Muscle of leg (tissue), 3 donors: ENCODE measurements at regions not wholly inside any gene's neighbourhood (a gene's known extent, or its start where the extent isn't known, plus 50 kb on each side); places are given as distances from the start of the nearest gene placed in this dataset.

Experiments
- DNase-seq: peaks from one replicate; pipeline ENCODE4 v3.0.0; 2013
- H3K27ac ChIP-seq: one replicate; pipeline ENCODE4 v1.5.1; 2013; ENCODE audit warnings: mild to moderate bottlenecking, low read length, control low read depth
- H3K27me3 ChIP-seq: one replicate; pipeline ENCODE4 v1.6.1; 2013; ENCODE audit warnings: low read length; ENCODE audit not compliant: control insufficient read depth, insufficient read depth
- H3K36me3 ChIP-seq: one replicate; pipeline ENCODE4 v1.6.1; 2013; ENCODE audit warnings: low read length; ENCODE audit not compliant: control insufficient read depth, insufficient read depth
- H3K4me1 ChIP-seq: one replicate; pipeline ENCODE4 v1.6.1; 2013; ENCODE audit warnings: low read length; ENCODE audit not compliant: control insufficient read depth, insufficient read depth
- H3K4me3 ChIP-seq: one replicate; pipeline ENCODE4 v1.5.1; 2013; ENCODE audit warnings: low read length, control low read depth
- H3K9me3 ChIP-seq: replicated peaks from 2 replicates; pipeline ENCODE4 v1.6.1; 2013; ENCODE audit warnings: low read depth, low read length; ENCODE audit not compliant: control insufficient read depth
- WGBS: methylation state at CpG from one replicate; pipeline ENCODE4 v1.1.5; 2013; ENCODE audit warnings: missing lambda C conversion rate; ENCODE audit not compliant: insufficient coverage; 5-methylcytosine and 5-hydroxymethylcytosine counted together

DNA sequence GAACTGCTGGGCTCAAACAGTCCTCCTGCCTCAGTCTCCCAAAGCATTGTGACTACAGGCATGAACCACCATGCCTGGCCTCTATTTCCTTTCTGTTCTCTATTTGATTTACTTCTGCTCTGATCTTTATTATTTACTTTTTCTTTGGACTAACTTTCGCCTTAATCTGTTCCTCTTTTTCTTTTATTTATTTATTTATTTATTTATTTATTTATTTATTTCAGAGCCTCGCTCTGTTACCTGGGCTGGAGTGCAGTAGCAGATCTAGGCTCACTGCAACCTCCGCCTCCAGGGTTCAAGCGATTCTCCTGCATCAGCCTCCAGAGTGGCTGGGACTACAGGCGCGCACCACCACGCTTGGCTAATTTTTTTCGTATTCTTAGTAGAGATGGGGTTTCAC is 1158.3 kb upstream of the GOT2 start:
- no peak for DNase-seq
- WGBS = 100% methylated on average over 1 of the region's 8 CpGs
- no peaks in the 10 kb centered on the region for H3K4me1 ChIP-seq
- no peak overlapping the region for H3K4me3 ChIP-seq
- no peaks in the 10 kb centered on the region for H3K27me3 ChIP-seq
- no peaks in the 10 kb centered on the region for H3K36me3 ChIP-seq
- H3K9me3 ChIP-seq = no peaks in the 10 kb centered on the region
- H3K27ac ChIP-seq = no peak overlapping the region

DNA sequence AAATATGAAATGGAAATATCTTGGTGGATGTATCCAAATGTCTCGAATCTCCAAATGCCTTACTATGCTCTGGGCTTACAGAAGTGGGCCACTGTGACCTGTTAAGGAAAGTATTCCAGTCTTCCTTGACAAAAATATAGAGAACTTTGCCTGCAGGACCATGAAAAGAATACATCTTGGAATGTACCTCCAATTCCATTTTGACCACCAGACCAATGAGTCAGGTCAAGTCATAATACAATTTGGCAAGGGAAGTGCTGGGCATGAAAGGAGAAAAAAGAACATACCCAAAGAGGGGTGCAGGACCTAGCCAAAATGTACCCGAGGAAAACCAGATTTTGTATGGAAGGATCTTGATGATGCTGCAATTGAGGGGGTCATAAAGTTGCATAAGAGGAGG is 1153.7 kb upstream of the GOT2 start:
- no peaks in the 10 kb centered on the region for H3K36me3 ChIP-seq
- H3K4me3 ChIP-seq = no peak overlapping the region
- no peaks in the 10 kb centered on the region for H3K27me3 ChIP-seq
- H3K9me3 ChIP-seq = no peaks in the 10 kb centered on the region
- peaks cover 2% of the 10 kb centered on the region for H3K4me1 ChIP-seq
- DNase-seq = no peak
- H3K27ac ChIP-seq = no peak overlapping the region
- 100% methylated on average over 1 of the region's 2 CpGs for WGBS

DNA sequence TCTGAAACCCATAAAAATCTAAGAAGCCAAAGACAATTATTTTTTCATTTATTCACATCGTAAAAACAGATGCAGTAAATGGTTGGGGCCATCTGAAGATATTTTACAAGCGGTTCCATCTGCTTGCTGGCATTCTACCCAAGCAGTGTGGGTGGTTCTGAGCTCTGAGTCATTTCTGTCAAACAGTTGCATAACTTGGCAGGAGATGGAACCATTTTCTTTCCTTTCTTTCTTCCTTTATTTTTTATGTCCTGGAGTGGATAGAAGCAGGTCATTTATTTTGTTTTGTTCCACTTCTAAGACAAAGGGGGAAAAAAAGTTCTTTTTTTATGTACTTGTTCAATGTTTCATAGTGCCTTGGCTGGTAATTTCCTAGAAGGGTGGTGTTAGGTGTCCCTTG is 1151.9 kb upstream of the GOT2 start:
- DNase-seq = peak; percentile 95
- Histone ChIP-seq H3K27ac (peak overlapping the region; percentile 17), H3K9me3 (no peaks in the 10 kb centered on the region), H3K36me3 (no peaks in the 10 kb centered on the region), H3K4me1 (peaks cover 2% of the 10 kb centered on the region), H3K4me3 (no peak overlapping the region), H3K27me3 (no peaks in the 10 kb centered on the region)
- no CpG with 5 or more reads among the region's 2 CpGs for WGBS

DNA sequence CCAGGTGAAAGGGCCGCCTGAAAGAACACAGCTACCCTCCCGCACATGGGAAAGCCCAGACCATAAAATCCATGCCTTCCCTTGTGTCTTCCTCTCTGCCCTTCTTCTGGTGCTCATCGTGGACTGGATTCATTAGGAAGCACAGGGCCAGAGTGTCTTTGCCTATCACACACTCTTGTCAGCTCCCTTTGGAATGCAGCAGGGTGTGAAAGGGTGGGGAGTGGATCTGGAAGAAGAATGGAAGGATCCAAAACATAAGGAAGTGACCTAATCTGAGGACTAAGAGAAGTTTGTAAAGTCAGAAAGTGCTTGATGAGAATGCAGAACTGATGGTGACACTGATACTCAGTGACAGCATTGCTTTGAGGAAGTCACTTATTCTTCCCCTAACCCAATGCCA is 1147.3 kb upstream of the GOT2 start:
- no peaks in the 10 kb centered on the region for H3K9me3 ChIP-seq
- no peak for DNase-seq
- H3K4me3 ChIP-seq = no peak overlapping the region
- no peaks in the 10 kb centered on the region for H3K27me3 ChIP-seq
- no peak overlapping the region for H3K27ac ChIP-seq
- no peaks in the 10 kb centered on the region for H3K36me3 ChIP-seq
- peaks cover 2% of the 10 kb centered on the region for H3K4me1 ChIP-seq
- WGBS = 100% methylated on average over 2 of the region's 3 CpGs

DNA sequence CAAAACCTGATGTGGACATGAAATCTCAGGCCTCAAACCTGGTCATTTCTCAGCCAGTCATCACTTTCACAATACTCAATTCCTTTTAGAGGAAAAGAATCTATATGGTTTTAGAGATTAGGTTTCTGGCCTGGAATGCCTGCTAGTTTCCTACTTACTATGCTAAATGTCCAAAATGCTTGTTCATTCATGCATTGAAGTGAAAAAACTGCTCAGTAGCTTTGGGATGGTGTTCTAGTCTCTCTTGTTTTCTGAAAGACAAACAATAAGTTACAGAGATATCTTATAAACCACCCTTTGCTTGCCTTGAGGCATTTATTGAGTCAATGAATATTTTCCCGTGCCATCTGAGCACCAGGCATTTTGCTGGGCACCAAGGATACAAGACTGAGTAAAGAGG is 1146.5 kb upstream of the GOT2 start:
- Histone ChIP-seq H3K4me1 (peaks cover 1% of the 10 kb centered on the region), H3K36me3 (no peaks in the 10 kb centered on the region), H3K27me3 (no peaks in the 10 kb centered on the region), H3K9me3 (no peaks in the 10 kb centered on the region), H3K4me3 (no peak overlapping the region), H3K27ac (no peak overlapping the region)
- no peak for DNase-seq
- 40% methylated on average over 1 of the region's 1 CpG for WGBS

DNA sequence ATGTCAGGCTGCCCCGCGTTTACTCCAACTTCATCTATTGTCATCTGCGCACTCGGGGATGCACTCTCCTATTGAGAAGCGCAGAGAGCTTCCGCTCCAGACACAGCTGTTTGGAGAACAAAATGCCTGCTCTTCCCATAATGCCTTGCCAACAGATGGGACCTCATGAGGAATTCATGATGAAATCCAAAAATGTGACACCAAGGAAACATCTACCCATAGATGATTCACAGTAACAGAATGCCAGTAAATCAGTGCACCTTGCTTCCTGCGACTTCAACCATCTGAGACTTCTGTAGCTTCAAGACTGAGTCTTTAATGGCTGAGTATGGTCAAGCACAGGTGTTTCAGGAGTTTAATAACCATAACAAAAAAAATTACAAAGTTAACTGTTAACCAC is 1144.9 kb upstream of the GOT2 start:
- Histone ChIP-seq H3K4me3 (no peak overlapping the region), H3K4me1 (no peaks in the 10 kb centered on the region), H3K9me3 (no peaks in the 10 kb centered on the region), H3K36me3 (no peaks in the 10 kb centered on the region), H3K27ac (no peak overlapping the region), H3K27me3 (no peaks in the 10 kb centered on the region)
- 83% methylated on average over 6 of the region's 7 CpGs for WGBS
- no peak for DNase-seq

DNA sequence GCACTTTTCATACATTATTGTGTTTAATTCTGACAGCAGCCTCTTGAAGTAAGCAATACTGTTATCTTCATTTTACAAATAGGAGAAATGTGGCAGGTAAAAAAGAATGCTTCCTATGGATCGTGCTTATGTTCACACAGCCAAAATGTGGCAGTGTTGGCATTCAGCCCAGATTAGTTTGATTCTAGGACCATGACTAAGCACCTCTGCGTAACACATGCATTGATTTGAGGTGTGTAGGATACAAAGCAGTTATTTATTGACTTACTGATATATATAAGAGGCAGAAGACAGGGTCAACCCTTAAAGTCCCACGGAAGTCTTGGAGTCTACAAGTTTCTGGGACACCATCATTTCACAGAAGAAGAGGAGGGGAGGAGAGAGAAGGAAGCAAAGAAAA is 1144.4 kb upstream of the GOT2 start:
- peak; percentile 6 for DNase-seq
- Histone ChIP-seq H3K27me3 (no peaks in the 10 kb centered on the region), H3K4me3 (no peak overlapping the region), H3K36me3 (no peaks in the 10 kb centered on the region), H3K27ac (no peak overlapping the region), H3K4me1 (no peaks in the 10 kb centered on the region), H3K9me3 (no peaks in the 10 kb centered on the region)
- no CpG with 5 or more reads among the region's 3 CpGs for WGBS

DNA sequence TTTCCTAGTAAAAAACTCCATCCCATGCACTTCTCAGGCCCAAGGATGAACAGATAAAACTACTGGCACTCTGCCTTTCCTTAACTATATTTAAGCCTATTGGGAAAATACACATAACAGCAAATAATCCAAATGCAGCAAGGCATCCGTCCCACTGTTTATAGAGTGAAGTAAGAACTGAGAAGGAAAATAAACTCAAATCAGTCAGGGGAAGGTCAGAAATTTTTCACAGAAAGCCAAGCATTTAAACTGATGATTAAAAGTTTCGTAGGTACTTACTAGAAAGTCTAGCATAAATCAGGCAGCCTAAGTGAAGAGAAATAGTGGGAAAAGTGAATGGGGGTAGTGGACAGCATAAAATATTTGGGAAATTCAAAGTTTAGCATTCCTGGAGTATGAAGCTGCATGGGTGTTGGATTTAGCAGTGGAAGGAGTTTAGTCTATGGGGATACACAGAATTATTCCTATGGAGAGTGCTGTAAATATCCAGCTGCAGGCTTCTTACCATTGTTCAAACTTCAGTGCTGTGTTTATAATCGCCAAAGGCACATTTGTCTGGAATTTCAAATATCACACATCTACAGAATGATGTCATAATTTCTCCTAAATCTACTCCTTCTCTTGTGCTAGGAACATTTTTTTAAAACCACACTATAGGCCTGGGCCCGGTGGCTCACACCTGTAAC is 1131.0 kb upstream of the GOT2 start:
- WGBS = 43% methylated on average over 1 of the region's 4 CpGs
- peak; percentile 92 for DNase-seq

DNA sequence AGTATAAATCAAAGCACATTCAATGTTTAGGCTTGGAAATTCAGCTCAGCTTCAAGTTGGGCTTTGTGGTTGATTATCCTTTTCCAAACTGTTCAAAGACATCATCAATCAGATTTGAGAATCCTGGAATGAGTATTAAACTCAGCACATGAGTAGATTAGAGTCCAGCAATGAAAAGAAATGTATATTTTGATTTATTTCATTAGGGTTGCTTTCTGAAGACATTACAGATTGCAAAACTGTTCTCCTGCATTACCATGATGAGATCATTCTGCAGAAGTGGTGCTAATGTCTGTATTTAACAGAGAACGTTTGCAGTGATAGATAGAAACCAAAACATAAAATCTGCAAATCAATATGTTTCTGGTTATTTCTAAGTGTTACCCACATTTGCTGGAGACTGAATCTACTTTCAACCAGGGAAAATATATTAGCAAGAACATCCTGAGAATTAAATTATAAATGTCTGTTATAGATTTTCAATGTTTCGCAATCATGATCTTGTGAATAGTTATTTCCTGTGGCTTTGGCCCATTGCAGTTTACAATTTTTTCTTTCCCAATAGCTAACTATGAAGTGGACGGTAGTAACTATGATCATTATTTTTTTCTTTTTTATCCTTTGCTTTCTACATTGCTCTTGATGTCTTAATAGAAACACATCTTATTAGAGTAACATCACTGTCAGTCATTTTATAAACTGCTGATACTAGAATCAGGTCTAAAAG is 1125.7 kb upstream of the GOT2 start:
- DNase-seq = peak; percentile 48
- Histone ChIP-seq H3K36me3 (no peaks in the 10 kb centered on the region), H3K4me3 (no peak overlapping the region), H3K4me1 (no peaks in the 10 kb centered on the region), H3K27ac (no peak overlapping the region), H3K9me3 (no peaks in the 10 kb centered on the region), H3K27me3 (no peaks in the 10 kb centered on the region)
- WGBS = no CpG with 5 or more reads among the region's 3 CpGs

More for the DNA sequence above, 1131.0 kb upstream of the GOT2 start:
- Histone ChIP-seq H3K36me3 (no peaks in the 10 kb centered on the region), H3K27me3 (no peaks in the 10 kb centered on the region), H3K27ac (peak overlapping the region; percentile 69), H3K9me3 (no peaks in the 10 kb centered on the region), H3K4me1 (no peaks in the 10 kb centered on the region), H3K4me3 (no peak overlapping the region)

DNA sequence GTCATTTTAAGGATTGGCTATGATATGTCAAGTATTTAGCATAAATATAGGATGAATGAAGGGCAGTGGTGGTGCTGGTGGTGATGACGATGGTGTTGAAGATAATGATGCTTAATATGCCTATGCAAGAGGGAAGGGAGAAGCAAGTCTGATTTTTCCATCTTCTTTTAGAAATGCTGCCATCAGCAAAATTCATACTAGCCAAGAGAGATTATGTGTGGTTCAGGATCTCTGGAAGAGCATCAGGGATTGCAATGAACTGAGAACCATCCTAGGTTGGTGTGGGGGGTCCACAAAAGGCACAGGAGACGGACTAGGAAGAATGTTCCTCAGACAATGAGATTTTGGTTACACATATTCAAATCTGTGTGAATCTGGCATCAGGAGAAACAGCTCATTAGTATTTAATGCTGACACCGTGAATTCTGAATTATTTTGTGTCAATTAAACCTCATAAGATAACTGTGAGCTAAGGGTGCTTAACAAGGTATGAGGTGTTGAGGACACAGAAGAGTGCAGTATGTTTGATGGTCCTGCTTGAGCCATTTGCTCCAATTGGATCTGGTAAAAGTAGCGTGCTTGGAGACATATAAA is 1120.8 kb upstream of the GOT2 start:
- no CpG with 5 or more reads among the region's 4 CpGs for WGBS
- DNase-seq = no peak
- H3K9me3 ChIP-seq = no peaks in the 10 kb centered on the region
- no peaks in the 10 kb centered on the region for H3K36me3 ChIP-seq
- no peaks in the 10 kb centered on the region for H3K27me3 ChIP-seq
- no peaks in the 10 kb centered on the region for H3K4me1 ChIP-seq
- H3K27ac ChIP-seq = no peak overlapping the region
- no peak overlapping the region for H3K4me3 ChIP-seq
